Upper lobe of left lung (tissue), 6 donors: ENCODE measurements at regions not wholly inside any gene's neighbourhood (a gene's known extent, or its start where the extent isn't known, plus 50 kb on each side); places are given as distances from the start of the nearest gene placed in this dataset.
"Not testable (repeated sequence)": the region's sequence is repeated elsewhere in the genome, so short reads cannot be mapped to it uniquely, and the experiment has no call there.

Source experiments
- ATAC-seq, 2 donors: fragments of 200-7000 bp; cut with Tn5 transposase; one replicate each; pipeline ENCODE4 v1.9.1; 2022; ENCODE audit warnings: mild to moderate bottlenecking in 2 of 2, moderate library complexity in 2 of 2; ENCODE audit not compliant: low FRiP score in 2 of 2
- DNase-seq, 2 donors: peaks; one replicate each; pipeline ENCODE4 v3.0.0-alpha.2; 2019 to 2020
- H3K27ac ChIP-seq, 4 donors: fragments of 200-600 bp; sonication (generic); one replicate each; pipeline ENCODE4 v1.5.1; 2016 to 2019
- H3K27me3 ChIP-seq, 4 donors: fragments of 200-600 bp; sonication (generic); one replicate each; pipeline ENCODE4 v1.5.1; 2017 to 2019
- H3K36me3 ChIP-seq, 4 donors: fragments of 200-600 bp; sonication (generic); one replicate each; pipeline ENCODE4 v1.5.1; 2016 to 2019
- H3K4me1 ChIP-seq, 4 donors: fragments of 200-600 bp; sonication (generic); one replicate each; pipeline ENCODE4 v1.5.1; 2018 to 2019
- H3K4me3 ChIP-seq, 4 donors: fragments of 200-600 bp; sonication (generic); one replicate each; pipeline ENCODE4 v1.5.1; 2017 to 2019; ENCODE audit warnings: mild to moderate bottlenecking in 2 of 4, moderate library complexity in 1 of 4
- H3K9me3 ChIP-seq, 4 donors: fragments of 200-600 bp; sonication (generic); one replicate each; pipeline ENCODE4 v1.5.1; 2018 to 2019
- CTCF ChIP-seq, 6 experiments: fragments of 450-650 bp in 4 of 6; fragments of 200-600 bp in 2 of 6; sonication (generic) in 2 of 6; IDR thresholded peaks; one replicate each; pipeline ENCODE4 v1.5.1; 2016 to 2019; ENCODE audit warnings: antibody characterized with exemption in 6 of 6
- EP300 ChIP-seq, 4 donors: sonication (generic); formaldehyde crosslinking; IDR thresholded peaks; one replicate each; pipeline ENCODE4 v1.5.1; 2017; ENCODE audit warnings: antibody characterized with exemption in 4 of 4, control low read depth in 2 of 4
- POLR2A ChIP-seq, 4 donors: fragments of 450-650 bp; IDR thresholded peaks; one replicate each; pipeline ENCODE4 v1.5.1; 2016 to 2017; ENCODE audit warnings: antibody characterized with exemption in 4 of 4, mild to moderate bottlenecking in 2 of 4
- POLR2AphosphoS5 ChIP-seq, 2 donors: sonication (generic); formaldehyde crosslinking; IDR thresholded peaks; one replicate each; pipeline ENCODE4 v1.5.1; 2017; ENCODE audit warnings: antibody characterized with exemption in 2 of 2
- WGBS, 2 donors: methylation state at CpG; one replicate each; pipeline ENCODE4 v1.1.5; 2017 to 2018; 5-methylcytosine and 5-hydroxymethylcytosine counted together
- donor health status: DM: no; HTN: no; CAD: no; lungs with moderate emphysema.
- donor health status: DM: no; HTN: yes; CAD: no; lungs with severe emphysema.

DNA sequence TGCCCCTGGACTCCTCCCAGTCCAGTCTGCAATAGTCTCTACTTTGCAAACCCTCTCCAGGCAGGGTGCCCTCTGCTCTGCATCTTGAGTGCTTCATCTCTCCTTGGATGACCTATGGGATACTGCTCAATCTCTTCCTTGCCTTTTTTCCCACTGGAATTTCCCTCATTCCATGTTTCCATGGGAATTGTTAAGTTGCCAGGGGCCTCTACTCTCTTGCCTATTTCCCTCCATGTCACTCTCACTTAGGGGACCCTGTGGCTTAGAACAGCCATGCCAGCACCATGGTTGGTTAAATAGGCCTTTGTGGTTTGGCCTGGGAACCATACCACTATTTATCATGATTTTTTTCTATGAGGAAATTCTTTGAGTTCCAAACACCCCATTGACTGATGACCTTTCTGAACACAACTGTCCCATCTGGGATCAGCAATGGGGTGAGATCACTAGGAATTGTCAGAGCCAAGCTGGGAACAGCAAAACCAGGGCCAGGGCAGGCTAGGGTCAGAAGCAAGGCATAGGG, 91.4 kb upstream of the RBMS1 start:
- Histone ChIP-seq H3K4me3 (no peak overlapping the region), H3K36me3 (no peaks in the 10 kb centered on the region), H3K27me3 (no peaks in the 10 kb centered on the region), H3K4me1 (peaks cover 11 to 19% (median 15%) of the 10 kb centered on the region in 4 donors), H3K9me3 (no peaks in the 10 kb centered on the region), H3K27ac (peak overlapping the region in 2 of 4 donors; percentile 11 to 45)
- ATAC-seq (peak in 1 of 2 donors; percentile 43), DNase-seq (no peak)
- TF ChIP-seq POLR2A (IDR thresholded peaks at IDR 0.05) (no peak), POLR2AphosphoS5 (IDR thresholded peaks at IDR 0.05) (peak in 1 of 2 donors; percentile 23)

DNA sequence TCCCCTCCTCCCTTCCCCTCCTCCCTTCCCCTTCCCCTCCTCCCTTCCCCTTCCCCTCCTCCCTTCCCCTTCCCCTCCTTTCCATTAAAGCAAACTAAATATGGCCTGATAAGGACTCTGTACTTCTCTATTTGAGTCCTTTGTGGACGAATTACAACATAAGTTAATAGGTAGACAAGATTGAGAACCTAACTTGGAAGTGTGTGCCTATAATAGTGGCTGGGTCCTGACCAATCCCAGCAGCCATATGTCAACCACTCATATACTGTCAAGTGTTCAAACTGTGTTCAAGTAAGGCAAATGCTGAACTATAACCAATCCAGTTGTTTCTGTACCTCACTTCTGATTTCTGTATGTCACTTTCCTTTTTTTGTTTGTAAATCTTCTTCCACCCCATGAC, 97.1 kb upstream of the RBMS1 start:
- Histone ChIP-seq H3K27ac (no peak overlapping the region), H3K4me3 (no peak overlapping the region), H3K9me3 (no peaks in the 10 kb centered on the region), H3K4me1 (no peaks in the 10 kb centered on the region), H3K36me3 (no peaks in the 10 kb centered on the region), H3K27me3 (no peaks in the 10 kb centered on the region)
- DNase-seq: no peak
- WGBS, 2 donors: 17 to 36% methylated on average over 1 of the region's 1 CpG
- TF ChIP-seq CTCF (IDR thresholded peaks at IDR 0.05) (no peak), POLR2AphosphoS5 (IDR thresholded peaks at IDR 0.05) (no peak), EP300 (IDR thresholded peaks at IDR 0.05) (no peak), POLR2A (IDR thresholded peaks at IDR 0.05) (no peak)
- no peak for ATAC-seq

DNA sequence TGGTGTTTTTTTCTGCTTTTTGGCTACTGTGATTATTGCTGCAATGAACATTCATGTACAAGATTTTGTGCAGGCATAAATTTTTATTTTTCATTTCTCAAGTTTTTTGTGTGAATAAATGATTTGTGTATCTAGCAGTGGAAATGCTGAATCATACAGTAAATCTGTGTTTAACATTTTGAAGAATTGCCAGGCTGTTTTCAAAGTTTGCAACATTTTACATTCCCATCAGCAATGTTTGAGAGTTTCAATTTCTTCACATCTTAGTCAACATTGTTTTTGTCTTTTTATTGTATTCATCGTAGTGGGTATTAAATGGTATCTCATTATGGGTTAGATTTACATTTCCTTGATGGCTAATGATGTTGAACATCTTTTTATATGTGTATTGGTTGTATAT, 98.8 kb upstream of the RBMS1 start:
- TF ChIP-seq POLR2AphosphoS5 (IDR thresholded peaks at IDR 0.05) (no peak), CTCF (IDR thresholded peaks at IDR 0.05) (no peak), EP300 (IDR thresholded peaks at IDR 0.05) (no peak), POLR2A (IDR thresholded peaks at IDR 0.05) (no peak)
- no peaks in the 10 kb centered on the region for H3K4me1 ChIP-seq
- no peak overlapping the region for H3K27ac ChIP-seq
- 42 to 95% methylated on average over 1 of the region's 1 CpG for WGBS, 2 donors
- H3K9me3 ChIP-seq: no peaks in the 10 kb centered on the region
- H3K4me3 ChIP-seq: no peak overlapping the region
- no peaks in the 10 kb centered on the region for H3K36me3 ChIP-seq
- DNase-seq (no peak), ATAC-seq (no peak)
- no peaks in the 10 kb centered on the region for H3K27me3 ChIP-seq

GRCh38 chr2:160592993-160593392, 99.4 kb upstream of the RBMS1 start:
- H3K9me3 ChIP-seq: no peaks in the 10 kb centered on the region
- H3K36me3 ChIP-seq: no peaks in the 10 kb centered on the region
- no peak overlapping the region for H3K27ac ChIP-seq
- DNase-seq: no peak
- H3K4me1 ChIP-seq: no peaks in the 10 kb centered on the region
- TF ChIP-seq POLR2A (IDR thresholded peaks at IDR 0.05): no peak
- no peak for TF ChIP-seq POLR2AphosphoS5 (IDR thresholded peaks at IDR 0.05)
- no peak for TF ChIP-seq CTCF (IDR thresholded peaks at IDR 0.05)
- no peaks in the 10 kb centered on the region for H3K27me3 ChIP-seq
- no peak for ATAC-seq
- H3K4me3 ChIP-seq: no peak overlapping the region

GRCh38 chr2:160596441-160596840, 102.8 kb upstream of the RBMS1 start:
- H3K4me3 ChIP-seq: no peak overlapping the region
- no peaks in the 10 kb centered on the region for H3K27me3 ChIP-seq
- ATAC-seq (no peak), DNase-seq (no peak)
- H3K36me3 ChIP-seq: no peaks in the 10 kb centered on the region
- no peak overlapping the region for H3K27ac ChIP-seq
- TF ChIP-seq CTCF (IDR thresholded peaks at IDR 0.05): no peak
- TF ChIP-seq POLR2A (IDR thresholded peaks at IDR 0.05): no peak
- TF ChIP-seq POLR2AphosphoS5 (IDR thresholded peaks at IDR 0.05): no peak
- no peak for TF ChIP-seq EP300 (IDR thresholded peaks at IDR 0.05)
- H3K4me1 ChIP-seq: no peaks in the 10 kb centered on the region
- no peaks in the 10 kb centered on the region for H3K9me3 ChIP-seq

DNA sequence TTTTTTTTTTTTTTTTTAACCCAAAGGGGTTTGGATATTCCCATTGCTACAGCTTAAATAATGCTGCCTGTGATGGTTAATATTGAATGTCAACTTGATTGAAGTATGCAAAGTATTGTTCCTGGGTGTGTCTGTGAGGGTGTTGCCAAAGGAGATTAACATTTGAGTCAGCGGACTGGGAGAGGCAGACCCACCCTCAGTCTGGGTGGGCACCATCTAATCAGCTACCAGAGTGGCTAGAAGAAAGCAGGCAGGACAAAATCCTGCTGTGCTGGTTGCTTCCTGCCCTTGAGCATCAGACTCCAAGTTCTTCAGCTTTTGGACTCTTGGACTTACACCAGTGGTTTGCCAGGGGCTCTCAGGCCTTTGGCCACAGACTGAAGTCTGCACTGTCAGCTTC, 106.8 kb upstream of the RBMS1 start:
- not testable (repeated sequence) for H3K36me3 ChIP-seq, DNase-seq, H3K4me1 ChIP-seq, ATAC-seq, H3K4me3 ChIP-seq, H3K27ac ChIP-seq, H3K27me3 ChIP-seq, H3K9me3 ChIP-seq
- WGBS, 2 donors: 73 to 100% methylated on average over 1 of the region's 1 CpG
